OCI-LY1 (cell line): ENCODE measurements at regions not wholly inside any gene's neighbourhood (a gene's known extent, or its start where the extent isn't known, plus 50 kb on each side); places are given as distances from the start of the nearest gene placed in this dataset.

Experiments used
- H2AFZ ChIP-seq: fragments of 200-600 bp; sonication (generic), shearing (Covaris generic); 2 replicates; pipeline ENCODE4 v1.6.0; 2014; ENCODE audit warnings: antibody characterized with exemption, mild to moderate bottlenecking, low read length
- H3F3A ChIP-seq: fragments of 200-600 bp; sonication (generic), shearing (Covaris generic); 2 replicates; pipeline ENCODE4 v1.6.0; 2014; ENCODE audit warnings: mild to moderate bottlenecking, antibody characterized with exemption, low read length, moderate library complexity; ENCODE audit not compliant: insufficient read depth
- H3K27ac ChIP-seq: fragments of 200-600 bp; sonication (generic); 2 replicates; pipeline ENCODE4 v1.5.1; 2014; ENCODE audit warnings: low read length, mixed run types, mild to moderate bottlenecking, low read depth; ENCODE audit not compliant: poor library complexity, severe bottlenecking
- H3K27me3 ChIP-seq: fragments of 200-600 bp; sonication (generic); 2 replicates; pipeline ENCODE4 v1.6.0; 2014; ENCODE audit warnings: antibody characterized with exemption, mild to moderate bottlenecking, low read length, moderate library complexity; ENCODE audit not compliant: insufficient read depth
- H3K36me3 ChIP-seq: fragments of 200-600 bp; sonication (generic); 2 replicates; pipeline ENCODE4 v1.6.1; 2014; ENCODE audit warnings: mild to moderate bottlenecking, antibody characterized with exemption, low read length, moderate library complexity, mixed read lengths; ENCODE audit not compliant: insufficient read depth
- H3K4me1 ChIP-seq: fragments of 200-600 bp; sonication (generic); 2 replicates; pipeline ENCODE4 v1.5.1; 2014; ENCODE audit warnings: mild to moderate bottlenecking, low read length, moderate library complexity; ENCODE audit not compliant: insufficient read depth, severe bottlenecking
- H3K4me2 ChIP-seq: fragments of 200-600 bp; sonication (generic), shearing (Covaris generic); 2 replicates; pipeline ENCODE4 v1.6.1; 2014; ENCODE audit warnings: low read length
- H3K4me3 ChIP-seq: fragments of 200-600 bp; sonication (generic); 2 replicates; pipeline ENCODE4 v1.5.1; 2014; ENCODE audit warnings: low read length, low read depth, mild to moderate bottlenecking, mixed read lengths; ENCODE audit not compliant: poor library complexity, severe bottlenecking
- H3K79me2 ChIP-seq: fragments of 200-600 bp; shearing (Covaris generic); 2 replicates; pipeline ENCODE4 v1.6.1; 2016; ENCODE audit warnings: mixed run types, low read length, mixed read lengths; ENCODE audit not compliant: insufficient read depth
- H3K9ac ChIP-seq: fragments of 200-600 bp; sonication (generic), shearing (Covaris generic); 2 replicates; pipeline ENCODE4 v1.6.1; 2014; ENCODE audit warnings: mild to moderate bottlenecking, low read length, mixed read lengths
- H3K9me2 ChIP-seq: fragments of 200-600 bp; sonication (generic), shearing (Covaris generic); 2 replicates; pipeline ENCODE4 v1.6.1; 2014; ENCODE audit warnings: low read depth, mild to moderate bottlenecking, low read length, mixed read lengths
- H3K9me3 ChIP-seq: fragments of 200-600 bp; shearing (Covaris generic); 2 replicates; pipeline ENCODE4 v1.6.1; 2014; ENCODE audit warnings: low read length, mixed read lengths
- H4K20me1 ChIP-seq: fragments of 200-600 bp; sonication (generic), shearing (Covaris generic); 2 replicates; pipeline ENCODE4 v1.6.0; 2016; ENCODE audit warnings: mild to moderate bottlenecking, low read length; ENCODE audit not compliant: insufficient read depth
- CTCF ChIP-seq: fragments of 200-600 bp; sonication (generic), shearing (Covaris generic); IDR thresholded peaks from 2 replicates; pipeline ENCODE4 v1.5.1; 2017; ENCODE audit warnings: mild to moderate bottlenecking, antibody characterized with exemption, low read length, moderate library complexity, mixed read lengths
- EZH2 ChIP-seq: fragments of 200-600 bp; sonication (generic), shearing (Covaris generic); IDR thresholded peaks from 2 replicates; pipeline ENCODE4 v1.8.0; 2017; ENCODE audit warnings: borderline replicate concordance, mixed run types, mild to moderate bottlenecking, antibody characterized with exemption, low read length, moderate library complexity, mixed read lengths

- H3K9me2 ChIP-seq = no peaks in the 10 kb centered on the region
- H3K9me3 ChIP-seq = no peaks in the 10 kb centered on the region
- no peak overlapping the region for H3K4me2 ChIP-seq
- no peak overlapping the region for H2AFZ ChIP-seq
- no peaks in the 10 kb centered on the region for H3K27me3 ChIP-seq
- no peak overlapping the region for H3K27ac ChIP-seq
- H4K20me1 ChIP-seq = no peaks in the 10 kb centered on the region
- no peaks in the 10 kb centered on the region for H3F3A ChIP-seq
- H3K4me3 ChIP-seq = no peak overlapping the region
- no peak overlapping the region for H3K9ac ChIP-seq
- TF ChIP-seq EZH2 = no peak
- peak; percentile 43 for TF ChIP-seq CTCF
- no peaks in the 10 kb centered on the region for H3K36me3 ChIP-seq
- H3K79me2 ChIP-seq = no peaks in the 10 kb centered on the region
- H3K4me1 ChIP-seq = no peaks in the 10 kb centered on the region
These were observed 570.1 kb upstream of the CXADR start for GRCh38 chr21:16942703-16943102.

- no peaks in the 10 kb centered on the region for H3K36me3 ChIP-seq
- no peaks in the 10 kb centered on the region for H4K20me1 ChIP-seq
- no peak overlapping the region for H3K4me3 ChIP-seq
- H3K9me3 ChIP-seq = no peaks in the 10 kb centered on the region
- H3K79me2 ChIP-seq = no peaks in the 10 kb centered on the region
- H3K27ac ChIP-seq = no peak overlapping the region
- no peaks in the 10 kb centered on the region for H3K4me1 ChIP-seq
- H3K27me3 ChIP-seq = no peaks in the 10 kb centered on the region
- no peaks in the 10 kb centered on the region for H3F3A ChIP-seq
- no peaks in the 10 kb centered on the region for H3K9me2 ChIP-seq
- no peak overlapping the region for H3K4me2 ChIP-seq
- no peak for TF ChIP-seq EZH2
- no peak for TF ChIP-seq CTCF
- H2AFZ ChIP-seq = no peak overlapping the region
- H3K9ac ChIP-seq = no peak overlapping the region
These were observed 569.6 kb upstream of the CXADR start for GRCh38 chr21:16943231-16943630.

GRCh38 chr21:16945580-16945979 lies 567.3 kb upstream of the CXADR start:
- Histone ChIP-seq H3K27me3 (no peaks in the 10 kb centered on the region), H3K4me1 (no peaks in the 10 kb centered on the region), H4K20me1 (no peaks in the 10 kb centered on the region), H3K27ac (no peak overlapping the region), H3K9me3 (no peaks in the 10 kb centered on the region), H3F3A (no peaks in the 10 kb centered on the region), H3K36me3 (no peaks in the 10 kb centered on the region), H2AFZ (no peak overlapping the region), H3K4me2 (no peak overlapping the region), H3K9me2 (no peaks in the 10 kb centered on the region), H3K79me2 (no peaks in the 10 kb centered on the region), H3K9ac (no peak overlapping the region), H3K4me3 (no peak overlapping the region)
- TF ChIP-seq EZH2 (no peak), CTCF (no peak)
